Thoracic aorta (tissue), 2 donors: ENCODE measurements at regions not wholly inside any gene's neighbourhood (a gene's known extent, or its start where the extent isn't known, plus 50 kb on each side); places are given as distances from the start of the nearest gene placed in this dataset.
A peak's percentile ranks its signal among the peaks of the same experiment; 100 is the strongest.

ENCODE experiments used
- ATAC-seq: fragments of 150-250 bp; one replicate; pipeline ENCODE4 v1.8.0; 2017; ENCODE audit warnings: low read depth; ENCODE audit not compliant: insufficient number of reproducible peaks, low FRiP score
- DNase-seq: peaks from one replicate; pipeline ENCODE4 v3.0.0-alpha.2; 2020; ENCODE audit warnings: low spot score
- H3K27ac ChIP-seq, 2 donors: fragments of 200-600 bp; sonication (generic); 1 replicate in 1 of 2; 2 replicates in 1 of 2; pipeline ENCODE4 v1.5.1; 2016; ENCODE audit warnings: mild to moderate bottlenecking in 2 of 2, moderate library complexity in 2 of 2
- H3K27me3 ChIP-seq: fragments of 200-600 bp; sonication (generic); replicated peaks from 2 replicates; pipeline ENCODE4 v1.6.0; 2016; ENCODE audit warnings: mild to moderate bottlenecking; ENCODE audit not compliant: insufficient read depth
- H3K36me3 ChIP-seq: fragments of 200-600 bp; sonication (generic); one replicate; pipeline ENCODE4 v1.5.1; 2016
- H3K4me1 ChIP-seq, 2 donors: fragments of 200-600 bp; sonication (generic); 1 replicate in 1 of 2; 2 replicates in 1 of 2; pipeline versions ENCODE4 v1.5.1 to v1.6.0; 2016; ENCODE audit warnings: low read depth in 2 of 2, mild to moderate bottlenecking in 1 of 2; ENCODE audit not compliant: control insufficient read depth in 1 of 2
- H3K4me3 ChIP-seq: fragments of 200-600 bp; sonication (generic); 2 replicates; pipeline ENCODE4 v1.5.1; 2016; ENCODE audit warnings: mild to moderate bottlenecking
- H3K9me3 ChIP-seq: fragments of 200-600 bp; sonication (generic); 2 replicates; pipeline ENCODE4 v1.5.1; 2016
- CTCF ChIP-seq: fragments of 200-600 bp; sonication (generic); IDR thresholded peaks from one replicate; pipeline ENCODE4 v1.5.1; 2019; ENCODE audit warnings: antibody characterized with exemption

GRCh38 chr18:55875371-55875901 is 287.4 kb upstream of the TCF4 start:
- Histone ChIP-seq H3K9me3 (no peaks in the 10 kb centered on the region), H3K36me3 (no peaks in the 10 kb centered on the region)

GRCh38 chr18:55869556-55870501 is 281.8 kb upstream of the TCF4 start:
- no peaks in the 10 kb centered on the region for H3K27me3 ChIP-seq
- ATAC-seq (no peak), DNase-seq (no peak)
- H3K27ac ChIP-seq: no peak overlapping the region
- no peaks in the 10 kb centered on the region for H3K4me1 ChIP-seq
- no peaks in the 10 kb centered on the region for H3K9me3 ChIP-seq
- H3K36me3 ChIP-seq: no peaks in the 10 kb centered on the region
- TF ChIP-seq CTCF: no peak
- H3K4me3 ChIP-seq: no peak overlapping the region

More at GRCh38 chr18:55875371-55875901, 287.4 kb upstream of the TCF4 start:
- no peak for DNase-seq
- Histone ChIP-seq H3K4me1 (peaks cover 4% of the 10 kb centered on the region in 2 donors), H3K27me3 (no peaks in the 10 kb centered on the region), H3K4me3 (no peak overlapping the region), H3K27ac (no peak overlapping the region)
- TF ChIP-seq CTCF: no peak
- ATAC-seq: no peak

- DNase-seq (no peak), ATAC-seq (no peak)
- no peaks in the 10 kb centered on the region for H3K9me3 ChIP-seq
- no peaks in the 10 kb centered on the region for H3K36me3 ChIP-seq
- no peaks in the 10 kb centered on the region for H3K27me3 ChIP-seq
- H3K4me3 ChIP-seq: no peak overlapping the region
- no peak overlapping the region for H3K27ac ChIP-seq
- no peak for TF ChIP-seq CTCF
- no peaks in the 10 kb centered on the region for H3K4me1 ChIP-seq
Observed at GRCh38 chr18:55868909-55869308, 280.9 kb upstream of the TCF4 start.

- no peaks in the 10 kb centered on the region for H3K36me3 ChIP-seq
- no peaks in the 10 kb centered on the region for H3K4me1 ChIP-seq
- no peak overlapping the region for H3K4me3 ChIP-seq
- no peaks in the 10 kb centered on the region for H3K27me3 ChIP-seq
- ATAC-seq (no peak), DNase-seq (no peak)
- no peak overlapping the region for H3K27ac ChIP-seq
- TF ChIP-seq CTCF: no peak
- H3K9me3 ChIP-seq: no peaks in the 10 kb centered on the region
Observed at GRCh38 chr18:55866886-55867285, 278.9 kb upstream of the TCF4 start.

- peak overlapping the region; percentile 18 for H3K4me3 ChIP-seq
- ATAC-seq: no peak
- DNase-seq: no peak
- H3K27me3 ChIP-seq: no peaks in the 10 kb centered on the region
- H3K9me3 ChIP-seq: no peaks in the 10 kb centered on the region
- no peaks in the 10 kb centered on the region for H3K36me3 ChIP-seq
- no peaks in the 10 kb centered on the region for H3K4me1 ChIP-seq
- TF ChIP-seq CTCF: no peak
- H3K27ac ChIP-seq: no peak overlapping the region
Observed at GRCh38 chr18:55866006-55866405, 278.0 kb upstream of the TCF4 start.
